Transverse colon (tissue), 4 donors: ENCODE measurements at regions not wholly inside any gene's neighbourhood (a gene's known extent, or its start where the extent isn't known, plus 50 kb on each side); places are given as distances from the start of the nearest gene placed in this dataset.

Experiments
- CTCF ChIP-seq, 5 experiments: fragments of 200-600 bp in 3 of 5; fragments of 450-650 bp in 2 of 5; sonication (generic) in 3 of 5; IDR thresholded peaks; 1 replicate in 2 of 5; 2 replicates in 3 of 5; pipeline ENCODE4 v1.5.1; 2016 to 2017; ENCODE audit warnings: antibody characterized with exemption in 5 of 5, inconsistent platforms in 3 of 5, mild to moderate bottlenecking in 2 of 5, moderate library complexity in 1 of 5
- EP300 ChIP-seq: sonication (generic); formaldehyde crosslinking; IDR thresholded peaks from one replicate; pipeline ENCODE4 v1.6.1; 2017; ENCODE audit warnings: antibody characterized with exemption, low read depth
- POLR2A ChIP-seq: fragments of 450-650 bp; IDR thresholded peaks from one replicate; pipeline ENCODE4 v1.6.1; 2016; ENCODE audit warnings: antibody characterized with exemption, mild to moderate bottlenecking, moderate library complexity
- POLR2AphosphoS5 ChIP-seq, 3 donors: sonication (generic); formaldehyde crosslinking; IDR thresholded peaks; one replicate each; pipeline ENCODE4 v1.6.1; 2016; ENCODE audit warnings: antibody characterized with exemption in 3 of 3

DNA sequence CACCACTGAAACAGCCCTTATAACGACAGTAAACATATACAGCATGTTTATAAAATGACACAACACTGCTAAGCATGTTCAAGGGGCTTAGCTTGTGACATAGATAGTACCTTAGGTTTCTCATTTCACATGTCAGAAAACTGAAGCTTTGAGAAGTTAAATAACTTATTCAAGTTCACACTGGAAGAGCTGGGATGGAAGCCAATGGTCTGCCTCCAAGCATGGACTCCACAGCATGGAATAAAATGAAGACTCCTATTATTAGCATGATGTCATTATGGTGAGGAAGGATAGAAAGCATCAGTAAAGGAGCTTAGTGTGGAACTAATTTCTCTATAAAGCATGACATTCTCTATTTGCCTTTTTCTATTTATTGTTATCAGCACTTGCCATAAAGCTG lies 316.7 kb downstream of the PLK2 start:
- TF ChIP-seq CTCF (IDR thresholded peaks at IDR 0.05) (no peak), POLR2AphosphoS5 (IDR thresholded peaks at IDR 0.05) (no peak), EP300 (no peak), POLR2A (no peak)
